GM12878 (cell line): ENCODE measurements at regions not wholly inside any gene's neighbourhood (a gene's known extent, or its start where the extent isn't known, plus 50 kb on each side); places are given as distances from the start of the nearest gene placed in this dataset.

ENCODE experiments used
- ATAC-seq: fragments of 200-7000 bp; cut with Tn5 transposase; 3 replicates; pipeline ENCODE4 v1.9.1; 2020; ENCODE audit warnings: mild to moderate bottlenecking, moderate library complexity
- BruUV-seq: library from RNA; stranded (reverse); fragments of 400-500 nt; replicated peaks from 2 replicates; lab custom pipeline; 2021; lab: Mats Ljungman, UMichigan
- CTCF ChIA-PET: fragments of 300-600 bp; sonication (Branson Sonifier 250); formaldehyde crosslinking; extraction: SDS; loops from one replicate; lab custom pipeline; 2021; ENCODE audit warnings: inconsistent platforms; lab: Yijun Ruan, JAX
- POLR2A ChIA-PET: fragments of 350-600 bp; formaldehyde crosslinking; extraction: SDS; loops from one replicate; lab custom pipeline; 2021; ENCODE audit warnings: inconsistent platforms; lab: Charles Lee
- RAD21 ChIA-PET: fragments of 300-600 bp; sonication (Branson Sonifier 250); formaldehyde crosslinking; loops from one replicate; lab custom pipeline; 2023; ENCODE audit warnings: antibody characterized with exemption; ENCODE audit not compliant: unreplicated experiment; lab: Charles Lee
- SMC1A ChIA-PET: fragments of 300-600 bp; sonication (Branson Sonifier 250); formaldehyde crosslinking; loops from one replicate; lab custom pipeline; 2023; ENCODE audit not compliant: unreplicated experiment, uncharacterized antibody; lab: Charles Lee
- DNase-seq: peaks from one replicate; pipeline ENCODE4 v3.0.0-alpha.2; 2011; ENCODE audit warnings: low read depth, low spot score
- FAIRE-seq: peaks from 3 replicates; lab custom pipeline; 2011; peaks lifted over from hg19 to GRCh38; lab: Jason Lieb, UNC
- H2AFZ ChIP-seq: 2 replicates; pipeline ENCODE4 v1.6.0; 2011; ENCODE audit warnings: low read depth, low read length, control low read depth; ENCODE audit not compliant: control insufficient read depth
- H3K27ac ChIP-seq: 2 replicates; pipeline ENCODE4 v1.5.1; 2011; ENCODE audit warnings: control low read depth; ENCODE audit not compliant: control insufficient read depth, insufficient read depth
- H3K27me3 ChIP-seq, 2 experiments: replicated peaks in 1 of 2; 2 replicates each; pipeline versions ENCODE4 v1.6.0 to v1.6.1; 2011; ENCODE audit warnings: low read length in 1 of 2; ENCODE audit not compliant: control insufficient read depth in 2 of 2, insufficient read depth in 2 of 2
- H3K36me3 ChIP-seq, 2 experiments: 2 replicates each; pipeline ENCODE4 v1.5.1; 2011; ENCODE audit warnings: low read length in 1 of 2; ENCODE audit not compliant: control insufficient read depth in 2 of 2, insufficient read depth in 2 of 2
- H3K4me1 ChIP-seq: 2 replicates; pipeline ENCODE4 v1.6.1; 2011; ENCODE audit warnings: mild to moderate bottlenecking, low read length, moderate library complexity, mixed read lengths; ENCODE audit not compliant: control insufficient read depth, insufficient read depth
- H3K4me2 ChIP-seq: 2 replicates; pipeline ENCODE4 v1.6.0; 2011; ENCODE audit warnings: control low read depth; ENCODE audit not compliant: control insufficient read depth, insufficient read depth
- H3K4me3 ChIP-seq: fragments of 200-600 bp; sonication (generic); 2 replicates; pipeline ENCODE4 v1.5.1; 2016
- H3K79me2 ChIP-seq: 2 replicates; pipeline ENCODE4 v1.6.0; 2011; ENCODE audit warnings: low read length; ENCODE audit not compliant: control insufficient read depth, insufficient read depth
- H3K9ac ChIP-seq: 2 replicates; pipeline ENCODE4 v1.8.0; 2011; ENCODE audit warnings: low read length, control low read depth, mixed read lengths; ENCODE audit not compliant: control insufficient read depth, insufficient read depth
- H3K9me3 ChIP-seq: replicated peaks from 3 replicates; pipeline ENCODE4 v1.5.1; 2011; ENCODE audit warnings: mild to moderate bottlenecking, low read length; ENCODE audit not compliant: control insufficient read depth, insufficient read depth
- H4K20me1 ChIP-seq: 2 replicates; pipeline ENCODE4 v1.6.0; 2011; ENCODE audit not compliant: control insufficient read depth, insufficient read depth
- CBX5 ChIP-seq: sonication (generic); IDR thresholded peaks from 2 replicates; pipeline ENCODE4 v1.6.1; 2016; ENCODE audit warnings: low read depth, moderate library complexity, mild to moderate bottlenecking, inconsistent platforms
- MEF2A ChIP-seq: IDR thresholded peaks from 2 replicates; pipeline ENCODE4 v1.6.1; 2011; ENCODE audit warnings: low read depth, mild to moderate bottlenecking, low read length, moderate library complexity; ENCODE audit not compliant: insufficient read depth
- MYB ChIP-seq: fragments of 150-350 bp; IDR thresholded peaks from 2 replicates; pipeline ENCODE4 v1.6.1; 2014; ENCODE audit warnings: mild to moderate bottlenecking, low read depth, low read length, borderline replicate concordance
- MYC ChIP-seq: IDR thresholded peaks from 2 replicates; pipeline ENCODE4 v1.6.1; 2011; ENCODE audit warnings: mild to moderate bottlenecking, low read length, moderate library complexity, inconsistent platforms; ENCODE audit not compliant: insufficient read depth, insufficient replicate concordance, insufficient read length, severe bottlenecking
- PAX5 ChIP-seq: IDR thresholded peaks from 2 replicates; pipeline ENCODE4 v1.6.1; 2011; ENCODE audit warnings: low read depth, low read length, borderline replicate concordance
- POU2F2 ChIP-seq: IDR thresholded peaks from 3 replicates; pipeline ENCODE4 v1.6.1; 2011; ENCODE audit warnings: low read depth, mild to moderate bottlenecking, low read length, borderline replicate concordance
- SMAD5 ChIP-seq: IDR thresholded peaks from 2 replicates; pipeline ENCODE4 v1.6.1; 2016; ENCODE audit warnings: antibody characterized with exemption, low read depth
- SPI1 ChIP-seq: IDR thresholded peaks from 2 replicates; pipeline ENCODE4 v1.6.1; 2011; ENCODE audit warnings: low read depth, mild to moderate bottlenecking, low read length, moderate library complexity, borderline replicate concordance; ENCODE audit not compliant: insufficient read depth
- SREBF2 ChIP-seq: IDR thresholded peaks from 2 replicates; pipeline ENCODE4 v1.6.1; 2012; ENCODE audit warnings: mild to moderate bottlenecking, low read length
- ZBTB11 ChIP-seq: fragments of 450-650 bp; formaldehyde crosslinking; IDR thresholded peaks from 2 replicates; pipeline ENCODE4 v1.5.0; 2022; ENCODE audit warnings: mild to moderate bottlenecking, missing genetic modification characterization
- ZBTB33 ChIP-seq: fragments of 450-650 bp; IDR thresholded peaks from 2 replicates; pipeline ENCODE4 v1.6.1; 2017; ENCODE audit warnings: mild to moderate bottlenecking
- WGBS: methylation state at CpG from one replicate; pipeline ENCODE4 v1.1.6; 2016; ENCODE audit warnings: low lambda C conversion rate; ENCODE audit not compliant: insufficient replicate concordance, insufficient coverage; ENCODE audit errors: missing lambda C conversion rate; 5-methylcytosine and 5-hydroxymethylcytosine counted together
- in situ Hi-C: fragments of 300-500 bp; cut with MboI; formaldehyde crosslinking; loops from 9 replicates; pipeline ENCODE4 v1.14.3; 2018; ENCODE audit warnings: mixed read lengths
- intact Hi-C: fragments of 100-400 bp; cut with micrococcal nuclease; formaldehyde crosslinking; loops from one replicate; pipeline ENCODE4 v1.14.2; 2022; ENCODE audit not compliant: unreplicated experiment
- TF ChIP-seq, protein P1 (sequence below): IDR thresholded peaks from 2 replicates; pipeline ENCODE4 v1.6.1; 2012; ENCODE audit warnings: low read depth, low read length, improper control_type of control experiment
- TF ChIP-seq, protein P2 (sequence below): IDR thresholded peaks from 2 replicates; pipeline ENCODE4 v1.6.1; 2012; ENCODE audit warnings: low read depth, low read length, improper control_type of control experiment
- TF ChIP-seq, protein P3 (sequence below): fragments of 450-650 bp; conservative IDR thresholded peaks from 2 replicates; pipeline ENCODE4 v1.6.1; 2017; ENCODE audit warnings: mild to moderate bottlenecking, moderate library complexity

GRCh38 chr11:101726988-101727387, 143.2 kb upstream of the TRPC6 start:
- H3K27ac ChIP-seq, result no peak overlapping the region
- H3K4me1 ChIP-seq, result no peaks in the 10 kb centered on the region
- H4K20me1 ChIP-seq, result no peaks in the 10 kb centered on the region
- no peaks in the 10 kb centered on the region for H3K27me3 ChIP-seq
- DNase-seq (no peak), FAIRE-seq (no peak), ATAC-seq (no peak)
- in situ Hi-C loops, result no loop called here
- ChIA-PET POLR2A (no interaction called here), CTCF (no interaction called here), SMC1A (no interaction called here), RAD21 (no interaction called here)
- no peak overlapping the region; the same call in 1 of the 2 replicates for H3K4me3 ChIP-seq
- H3K9ac ChIP-seq, result no peak overlapping the region
- H3K79me2 ChIP-seq, result no peaks in the 10 kb centered on the region
- H3K4me2 ChIP-seq, result no peak overlapping the region
- no peaks in the 10 kb centered on the region for H3K36me3 ChIP-seq
- no peak for TF ChIP-seq POU2F2
- no peak for TF ChIP-seq ZBTB33
- TF ChIP-seq SPI1, result no peak
- no peak for TF ChIP-seq MEF2A
- TF ChIP-seq SREBF2, result no peak
- TF ChIP-seq, protein P1, sequence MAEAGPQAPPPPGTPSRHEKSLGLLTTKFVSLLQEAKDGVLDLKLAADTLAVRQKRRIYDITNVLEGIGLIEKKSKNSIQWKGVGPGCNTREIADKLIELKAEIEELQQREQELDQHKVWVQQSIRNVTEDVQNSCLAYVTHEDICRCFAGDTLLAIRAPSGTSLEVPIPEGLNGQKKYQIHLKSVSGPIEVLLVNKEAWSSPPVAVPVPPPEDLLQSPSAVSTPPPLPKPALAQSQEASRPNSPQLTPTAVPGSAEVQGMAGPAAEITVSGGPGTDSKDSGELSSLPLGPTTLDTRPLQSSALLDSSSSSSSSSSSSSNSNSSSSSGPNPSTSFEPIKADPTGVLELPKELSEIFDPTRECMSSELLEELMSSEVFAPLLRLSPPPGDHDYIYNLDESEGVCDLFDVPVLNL, result no peak
- TF ChIP-seq, protein P2, sequence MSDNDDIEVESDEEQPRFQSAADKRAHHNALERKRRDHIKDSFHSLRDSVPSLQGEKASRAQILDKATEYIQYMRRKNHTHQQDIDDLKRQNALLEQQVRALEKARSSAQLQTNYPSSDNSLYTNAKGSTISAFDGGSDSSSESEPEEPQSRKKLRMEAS, result no peak
- no peak for TF ChIP-seq ZBTB11 (CRISPR knock-in tag)
- TF ChIP-seq MYC, result no peak
- TF ChIP-seq, protein P3, sequence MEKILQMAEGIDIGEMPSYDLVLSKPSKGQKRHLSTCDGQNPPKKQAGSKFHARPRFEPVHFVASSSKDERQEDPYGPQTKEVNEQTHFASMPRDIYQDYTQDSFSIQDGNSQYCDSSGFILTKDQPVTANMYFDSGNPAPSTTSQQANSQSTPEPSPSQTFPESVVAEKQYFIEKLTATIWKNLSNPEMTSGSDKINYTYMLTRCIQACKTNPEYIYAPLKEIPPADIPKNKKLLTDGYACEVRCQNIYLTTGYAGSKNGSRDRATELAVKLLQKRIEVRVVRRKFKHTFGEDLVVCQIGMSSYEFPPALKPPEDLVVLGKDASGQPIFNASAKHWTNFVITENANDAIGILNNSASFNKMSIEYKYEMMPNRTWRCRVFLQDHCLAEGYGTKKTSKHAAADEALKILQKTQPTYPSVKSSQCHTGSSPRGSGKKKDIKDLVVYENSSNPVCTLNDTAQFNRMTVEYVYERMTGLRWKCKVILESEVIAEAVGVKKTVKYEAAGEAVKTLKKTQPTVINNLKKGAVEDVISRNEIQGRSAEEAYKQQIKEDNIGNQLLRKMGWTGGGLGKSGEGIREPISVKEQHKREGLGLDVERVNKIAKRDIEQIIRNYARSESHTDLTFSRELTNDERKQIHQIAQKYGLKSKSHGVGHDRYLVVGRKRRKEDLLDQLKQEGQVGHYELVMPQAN, result no peak
- TF ChIP-seq MYB, result no peak
- no peak for TF ChIP-seq PAX5
- no peak for TF ChIP-seq SMAD5
- no peak for TF ChIP-seq CBX5
- no TSS peak for BruUV-seq
- no peak overlapping the region for H2AFZ ChIP-seq
- H3K9me3 ChIP-seq, result no peaks in the 10 kb centered on the region
- intact Hi-C loops, result no loop called here
- WGBS, result 54% methylated on average over 1 of the region's 1 CpG
